DOHH2 (cell line): ENCODE measurements at regions not wholly inside any gene's neighbourhood (a gene's known extent, or its start where the extent isn't known, plus 50 kb on each side); places are given as distances from the start of the nearest gene placed in this dataset.

Experiments used
- H3F3A ChIP-seq: fragments of 200-600 bp; sonication (generic), shearing (Covaris generic); 2 replicates; pipeline ENCODE4 v1.6.0; 2016; ENCODE audit warnings: antibody characterized with exemption, mild to moderate bottlenecking; ENCODE audit not compliant: control insufficient read depth, insufficient read depth
- H3K27ac ChIP-seq: fragments of 200-600 bp; sonication (generic); 2 replicates; pipeline ENCODE4 v1.5.1; 2014; ENCODE audit warnings: low read depth, mild to moderate bottlenecking, low read length, moderate library complexity
- H3K27me3 ChIP-seq: fragments of 200-600 bp; sonication (generic); 2 replicates; pipeline ENCODE4 v1.6.1; 2014; ENCODE audit warnings: mild to moderate bottlenecking, low read length, mixed read lengths; ENCODE audit not compliant: control insufficient read depth
- H3K36me3 ChIP-seq: fragments of 200-600 bp; sonication (generic); 2 replicates; pipeline ENCODE4 v1.6.1; 2014; ENCODE audit warnings: mild to moderate bottlenecking, low read length, moderate library complexity, mixed read lengths; ENCODE audit not compliant: control insufficient read depth
- H3K4me1 ChIP-seq: fragments of 200-600 bp; sonication (generic); 2 replicates; pipeline ENCODE4 v1.6.1; 2014; ENCODE audit warnings: mild to moderate bottlenecking, low read length, mixed read lengths; ENCODE audit not compliant: control insufficient read depth
- H3K4me2 ChIP-seq: fragments of 200-600 bp; sonication (generic); 2 replicates; pipeline ENCODE4 v1.6.0; 2014; ENCODE audit warnings: mild to moderate bottlenecking, low read length, moderate library complexity
- H3K4me3 ChIP-seq: fragments of 200-600 bp; sonication (generic); 2 replicates; pipeline ENCODE4 v1.5.1; 2014; ENCODE audit warnings: mild to moderate bottlenecking, low read length, mixed read lengths
- H3K79me2 ChIP-seq: fragments of 200-600 bp; sonication (generic); 2 replicates; pipeline ENCODE4 v1.6.1; 2014; ENCODE audit warnings: mild to moderate bottlenecking, low read length, mixed read lengths; ENCODE audit not compliant: control insufficient read depth
- H3K9me2 ChIP-seq: fragments of 200-600 bp; sonication (generic); replicated peaks from 2 replicates; pipeline ENCODE4 v1.6.1; 2014; ENCODE audit warnings: mild to moderate bottlenecking, low read length, mixed read lengths; ENCODE audit not compliant: control insufficient read depth
- H3K9me3 ChIP-seq: fragments of 200-600 bp; sonication (generic); 2 replicates; pipeline ENCODE4 v1.6.1; 2014; ENCODE audit warnings: antibody characterized with exemption, low read length, mixed read lengths; ENCODE audit not compliant: control insufficient read depth, insufficient read depth
- H4K20me1 ChIP-seq: fragments of 200-600 bp; sonication (generic); 2 replicates; pipeline ENCODE4 v1.6.0; 2014; ENCODE audit warnings: low read depth, mild to moderate bottlenecking, antibody characterized with exemption, low read length, moderate library complexity; ENCODE audit not compliant: control insufficient read depth, insufficient read depth
- EZH2phosphoT487 ChIP-seq: fragments of 200-600 bp; sonication (generic); IDR thresholded peaks from 2 replicates; pipeline ENCODE4 v1.6.1; 2017; ENCODE audit warnings: borderline replicate concordance, mild to moderate bottlenecking, antibody characterized with exemption, low read length, moderate library complexity, mixed read lengths
- TF ChIP-seq, protein P1 (sequence below): fragments of 200-600 bp; sonication (generic); IDR thresholded peaks from one replicate; pipeline ENCODE4 v1.5.1; 2014; ENCODE audit warnings: antibody characterized with exemption, mild to moderate bottlenecking, low read depth, low read length; ENCODE audit not compliant: poor library complexity, severe bottlenecking

DNA sequence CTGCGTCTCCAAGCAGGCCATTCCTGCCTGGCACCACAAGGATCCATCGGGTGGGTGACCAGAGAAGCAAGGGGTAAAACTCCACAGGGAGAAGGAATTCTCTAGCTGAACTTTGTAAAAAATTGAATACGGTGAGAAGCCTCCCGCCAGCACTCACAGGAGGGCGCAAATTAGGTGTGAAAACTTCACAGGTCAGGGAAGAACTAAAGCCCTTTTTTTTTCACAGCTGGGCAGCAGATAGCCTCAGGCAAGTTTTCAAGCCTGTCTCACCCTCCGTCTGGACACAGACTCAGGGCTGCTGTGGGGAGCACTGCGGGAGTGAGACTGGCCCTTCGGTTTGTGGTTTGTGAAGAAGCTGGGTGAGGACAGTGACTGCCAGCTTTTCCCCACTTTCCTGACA lies 224.1 kb upstream of the FGF16 start:
- H3K4me2 ChIP-seq: no peak overlapping the region
- H3K4me3 ChIP-seq: no peak overlapping the region
- no peak overlapping the region for H3K27ac ChIP-seq
- H3K27me3 ChIP-seq: no peaks in the 10 kb centered on the region
- no peaks in the 10 kb centered on the region for H4K20me1 ChIP-seq
- no peaks in the 10 kb centered on the region for H3K79me2 ChIP-seq
- no peaks in the 10 kb centered on the region for H3K9me2 ChIP-seq
- H3K4me1 ChIP-seq: no peaks in the 10 kb centered on the region
- no peak for TF ChIP-seq EZH2phosphoT487
- TF ChIP-seq, protein P1, sequence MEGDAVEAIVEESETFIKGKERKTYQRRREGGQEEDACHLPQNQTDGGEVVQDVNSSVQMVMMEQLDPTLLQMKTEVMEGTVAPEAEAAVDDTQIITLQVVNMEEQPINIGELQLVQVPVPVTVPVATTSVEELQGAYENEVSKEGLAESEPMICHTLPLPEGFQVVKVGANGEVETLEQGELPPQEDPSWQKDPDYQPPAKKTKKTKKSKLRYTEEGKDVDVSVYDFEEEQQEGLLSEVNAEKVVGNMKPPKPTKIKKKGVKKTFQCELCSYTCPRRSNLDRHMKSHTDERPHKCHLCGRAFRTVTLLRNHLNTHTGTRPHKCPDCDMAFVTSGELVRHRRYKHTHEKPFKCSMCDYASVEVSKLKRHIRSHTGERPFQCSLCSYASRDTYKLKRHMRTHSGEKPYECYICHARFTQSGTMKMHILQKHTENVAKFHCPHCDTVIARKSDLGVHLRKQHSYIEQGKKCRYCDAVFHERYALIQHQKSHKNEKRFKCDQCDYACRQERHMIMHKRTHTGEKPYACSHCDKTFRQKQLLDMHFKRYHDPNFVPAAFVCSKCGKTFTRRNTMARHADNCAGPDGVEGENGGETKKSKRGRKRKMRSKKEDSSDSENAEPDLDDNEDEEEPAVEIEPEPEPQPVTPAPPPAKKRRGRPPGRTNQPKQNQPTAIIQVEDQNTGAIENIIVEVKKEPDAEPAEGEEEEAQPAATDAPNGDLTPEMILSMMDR: no peak
- H3K36me3 ChIP-seq: no peaks in the 10 kb centered on the region
- no peaks in the 10 kb centered on the region for H3K9me3 ChIP-seq
- H3F3A ChIP-seq: no peaks in the 10 kb centered on the region

DNA sequence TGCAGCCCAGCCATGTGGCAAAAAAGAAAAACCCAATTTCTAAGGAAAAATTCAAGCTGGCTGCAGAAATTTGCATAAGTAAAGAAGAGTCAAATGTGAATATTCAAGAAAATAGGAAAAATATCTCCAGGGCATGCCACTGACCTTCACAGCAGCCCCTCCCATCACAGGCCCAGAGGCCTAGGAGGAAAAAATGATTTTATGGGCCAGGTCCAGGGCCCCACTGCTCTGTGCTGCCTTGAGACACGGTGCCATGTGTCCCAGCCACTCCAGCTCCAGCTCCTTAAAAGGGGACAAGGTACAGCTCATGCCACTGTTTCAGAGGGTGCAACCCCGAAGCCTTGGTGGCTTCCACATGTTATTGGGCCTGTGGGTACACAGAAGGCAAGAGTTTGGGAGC lies 182.7 kb upstream of the FGF16 start:
- H3K4me2 ChIP-seq: no peak overlapping the region
- TF ChIP-seq, protein P1: no peak
- no peak for TF ChIP-seq EZH2phosphoT487
- no peaks in the 10 kb centered on the region for H3K9me3 ChIP-seq
- H3K27me3 ChIP-seq: no peaks in the 10 kb centered on the region
- no peak overlapping the region for H3K27ac ChIP-seq
- H3K9me2 ChIP-seq: no peaks in the 10 kb centered on the region
- H3K4me3 ChIP-seq: no peak overlapping the region
- H3F3A ChIP-seq: no peaks in the 10 kb centered on the region
- no peaks in the 10 kb centered on the region for H3K79me2 ChIP-seq
- no peaks in the 10 kb centered on the region for H3K4me1 ChIP-seq
- no peaks in the 10 kb centered on the region for H3K36me3 ChIP-seq
- H4K20me1 ChIP-seq: no peaks in the 10 kb centered on the region

GRCh38 chrX:77275392-77275791 lies 171.8 kb upstream of the FGF16 start:
- peaks cover 4% of the 10 kb centered on the region; the same call in 1 of the 2 replicates for H3K4me1 ChIP-seq

DNA sequence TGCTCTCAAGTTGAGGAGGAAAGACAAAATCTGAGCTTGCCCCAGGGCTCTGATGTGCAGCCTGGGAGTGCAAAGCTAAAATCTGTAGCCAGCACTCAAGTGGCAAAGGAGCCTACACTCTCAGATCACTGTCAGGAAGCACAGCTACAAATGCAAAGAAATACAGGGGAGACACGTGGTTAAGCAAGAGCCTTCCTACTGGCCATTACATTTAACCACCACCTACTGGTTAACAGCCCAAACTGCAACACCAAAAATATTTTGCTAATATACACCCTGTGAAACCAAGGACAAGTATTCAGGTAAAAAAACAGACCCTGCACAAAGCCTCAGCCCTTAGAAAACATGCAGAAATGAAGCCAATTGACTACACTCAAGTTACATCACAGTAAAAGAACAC lies 170.4 kb upstream of the FGF16 start:
- no peaks in the 10 kb centered on the region for H3K9me3 ChIP-seq
- H3K4me1 ChIP-seq: peaks cover 4% of the 10 kb centered on the region; the same call in 1 of the 2 replicates
- no peak overlapping the region for H3K4me3 ChIP-seq
- H3K36me3 ChIP-seq: no peaks in the 10 kb centered on the region
- no peak overlapping the region for H3K4me2 ChIP-seq
- no peaks in the 10 kb centered on the region for H4K20me1 ChIP-seq
- no peaks in the 10 kb centered on the region for H3F3A ChIP-seq
- no peaks in the 10 kb centered on the region for H3K9me2 ChIP-seq
- H3K79me2 ChIP-seq: no peaks in the 10 kb centered on the region
- H3K27me3 ChIP-seq: no peaks in the 10 kb centered on the region
- no peak overlapping the region for H3K27ac ChIP-seq
- TF ChIP-seq, protein P1: peak; percentile 38
- no peak for TF ChIP-seq EZH2phosphoT487

More at GRCh38 chrX:77275392-77275791, 171.8 kb upstream of the FGF16 start:
- no peaks in the 10 kb centered on the region for H3K27me3 ChIP-seq
- no peak for TF ChIP-seq EZH2phosphoT487
- H3K27ac ChIP-seq: no peak overlapping the region
- H3K4me3 ChIP-seq: no peak overlapping the region
- no peaks in the 10 kb centered on the region for H3F3A ChIP-seq
- H3K4me2 ChIP-seq: no peak overlapping the region
- no peaks in the 10 kb centered on the region for H4K20me1 ChIP-seq
- H3K79me2 ChIP-seq: no peaks in the 10 kb centered on the region
- H3K9me3 ChIP-seq: no peaks in the 10 kb centered on the region
- no peaks in the 10 kb centered on the region for H3K9me2 ChIP-seq
- no peaks in the 10 kb centered on the region for H3K36me3 ChIP-seq
